ENCODE measurements at regions not wholly inside any gene's neighbourhood (a gene's known extent, or its start where the extent isn't known, plus 50 kb on each side); places are given as distances from the start of the nearest gene placed in this dataset.

- TF ChIP-seq CTCF (IDR thresholded peaks at IDR 0.05; ENCODE audit: extremely low read depth in 1 of 2, insufficient read depth in 1 of 2, low read depth in 1 of 2, low read length in 2 of 2) (no peak), POLR2A (IDR thresholded peaks at IDR 0.05; ENCODE audit: low read depth, low read length) (no peak), MAX (IDR thresholded peaks at IDR 0.05; ENCODE audit: insufficient read depth, insufficient read length) (no peak), JUN (IDR thresholded peaks at IDR 0.05; ENCODE audit: borderline replicate concordance, insufficient read depth, insufficient read length, low read depth) (no peak)
These were observed 1231.3 kb upstream of the CDH18 start for GRCh38 chr5:21219251-21219650.

Measured in endothelial cell of umbilical vein (primary cell).